Fibroblast of skin of left quadriceps (primary cell): ENCODE measurements at regions not wholly inside any gene's neighbourhood (a gene's known extent, or its start where the extent isn't known, plus 50 kb on each side); places are given as distances from the start of the nearest gene placed in this dataset.
A peak's percentile ranks its signal among the peaks of the same experiment; 100 is the strongest.

ENCODE experiments used
- DNase-seq, 2 experiments: peaks; one replicate each; pipeline ENCODE4 v3.0.0-alpha.2; 2013; ENCODE audit warnings: low read depth in 2 of 2

DNA sequence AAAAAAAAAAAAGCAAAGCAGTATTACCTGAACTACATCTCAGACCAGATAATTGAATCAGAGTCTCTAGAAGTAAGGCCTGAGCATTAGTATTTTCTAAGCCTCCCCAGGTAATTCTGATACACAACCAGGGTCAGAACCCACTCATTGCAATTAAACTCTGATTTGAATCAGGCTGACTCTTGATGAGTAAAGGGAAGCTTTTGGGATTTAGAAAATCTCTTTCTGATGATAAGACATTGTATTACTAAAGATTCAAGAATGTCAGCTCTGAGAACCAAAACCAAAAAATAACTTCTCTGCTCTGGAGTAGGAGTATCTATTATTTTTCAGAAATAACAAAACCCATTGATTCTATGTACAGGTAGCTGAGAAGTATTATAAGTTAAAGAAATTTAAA lies 100.1 kb upstream of the COL21A1 start:
- DNase-seq: no peak

DNA sequence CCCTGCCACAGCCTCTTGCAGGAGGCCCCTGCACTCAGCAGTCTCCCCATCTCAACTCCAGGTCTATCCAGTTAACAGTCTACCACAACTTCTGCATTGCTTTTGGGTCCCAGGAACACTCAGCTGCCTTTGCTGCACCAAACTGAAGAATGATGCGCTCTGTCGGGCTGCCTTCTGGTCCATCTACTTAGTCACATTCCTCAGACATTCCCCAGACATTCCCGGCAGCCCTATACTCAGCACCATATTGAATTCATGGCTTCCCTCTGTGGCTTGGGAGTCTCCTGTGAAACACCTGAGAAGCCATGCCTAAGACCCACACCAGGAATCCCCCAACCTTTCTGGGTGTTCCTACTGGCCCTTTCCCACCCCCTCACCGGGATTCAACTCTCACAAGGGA lies 99.6 kb upstream of the COL21A1 start:
- no peak for DNase-seq

DNA sequence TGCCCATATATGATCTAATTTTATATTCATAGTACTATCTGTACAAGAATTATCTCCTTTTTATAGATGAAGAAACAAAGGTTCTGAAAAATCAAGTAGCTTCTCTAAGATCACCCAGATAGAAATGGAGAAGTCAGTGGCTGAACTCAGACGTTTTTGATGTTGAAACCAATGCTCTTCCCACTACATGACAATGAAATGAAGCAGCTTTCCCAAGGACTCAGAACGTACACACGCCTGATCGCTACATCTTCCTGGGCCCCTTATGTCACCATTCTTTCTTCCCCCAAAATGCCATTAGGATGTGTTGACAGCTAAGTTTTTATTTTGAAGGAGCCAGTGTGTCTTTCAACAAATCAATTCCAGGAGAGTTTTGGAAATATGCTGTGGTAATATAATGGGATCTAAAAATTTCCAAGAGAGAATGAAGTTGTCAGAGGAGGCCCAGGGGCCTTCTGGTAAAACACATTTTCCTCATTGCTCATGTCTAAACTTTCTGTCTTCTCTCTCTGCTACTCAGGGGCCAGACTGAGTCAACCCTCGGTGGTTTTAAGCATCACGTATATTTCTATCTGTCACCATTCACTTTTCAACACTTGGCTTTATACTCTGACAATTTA lies 98.1 kb upstream of the COL21A1 start:
- DNase-seq: peak; percentile 90 to 92

DNA sequence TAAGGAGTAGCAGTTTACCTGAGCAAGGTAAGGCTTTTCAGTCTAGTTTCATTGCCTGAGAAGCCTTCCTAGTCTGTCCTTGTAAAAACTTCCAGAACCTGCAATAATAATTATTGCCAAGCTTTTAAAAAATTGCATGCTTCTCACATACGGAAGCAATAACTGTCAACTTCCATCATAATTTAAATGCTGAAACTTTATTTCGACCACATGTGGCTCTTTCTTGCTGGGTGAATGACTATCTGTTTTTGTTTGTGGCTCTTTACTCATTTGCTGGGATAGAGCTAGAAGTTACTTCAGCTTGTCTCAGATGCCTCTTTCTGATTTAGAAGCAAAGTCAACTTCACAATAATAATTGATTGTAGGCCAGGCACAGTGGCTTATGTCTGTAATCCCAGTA lies 95.9 kb upstream of the COL21A1 start:
- peak; percentile 72 to 73 for DNase-seq

DNA sequence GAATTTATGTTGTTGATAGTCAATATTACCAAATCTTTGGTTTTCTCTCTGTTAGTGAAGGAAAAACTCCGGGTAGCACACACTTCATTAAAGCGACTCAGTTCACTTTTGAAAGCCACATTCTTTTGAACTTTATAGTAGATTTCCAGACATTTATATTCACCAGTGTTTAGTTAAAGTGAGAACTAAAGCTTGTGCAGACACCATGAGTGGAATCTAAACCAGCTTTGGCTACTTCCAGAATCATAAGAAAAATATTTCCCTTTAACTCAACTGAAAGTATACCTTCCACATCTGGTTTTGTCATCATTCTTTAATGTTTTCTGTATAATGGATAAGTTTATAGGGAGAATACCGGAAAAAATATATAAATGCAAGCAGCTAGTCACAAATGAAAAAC lies 92.1 kb upstream of the COL21A1 start:
- no peak for DNase-seq

DNA sequence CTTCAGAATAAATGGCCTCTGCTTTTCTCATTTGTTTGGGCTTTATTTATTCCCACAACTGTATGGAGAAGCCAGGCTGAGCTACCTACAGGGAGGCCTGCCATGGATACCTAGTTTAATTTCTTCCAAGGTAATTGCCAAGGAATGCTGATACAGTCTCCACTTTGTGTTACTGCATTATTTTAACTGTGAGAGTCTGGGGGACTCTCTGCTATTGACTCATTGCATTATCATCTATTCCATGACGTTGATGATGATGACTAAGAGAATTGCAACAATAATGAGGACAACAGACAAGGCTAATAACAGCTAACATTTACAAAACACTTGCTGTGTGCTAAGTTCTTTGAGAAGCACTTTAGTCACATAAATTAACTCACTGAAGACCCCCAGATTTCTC lies 88.3 kb upstream of the COL21A1 start:
- peak; percentile 78 to 80 for DNase-seq

DNA sequence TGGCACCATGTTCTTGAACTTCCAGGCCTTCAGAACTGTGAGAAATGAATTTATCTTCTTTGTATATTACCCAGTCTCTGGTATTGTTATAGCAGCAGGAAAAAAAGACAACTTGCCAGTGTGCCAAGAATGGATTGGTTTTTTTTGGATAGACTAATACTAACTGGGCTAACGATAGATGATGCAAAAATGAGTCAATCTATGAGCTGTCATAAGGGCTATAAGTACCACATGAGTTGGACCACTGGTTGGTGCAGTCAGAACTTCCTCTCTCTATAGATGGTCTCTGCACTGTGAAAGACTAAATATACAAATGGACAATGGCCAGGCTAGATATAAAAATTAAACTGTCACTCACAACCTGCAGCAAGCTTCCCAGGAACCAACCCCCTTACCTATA lies 87.6 kb upstream of the COL21A1 start:
- DNase-seq: no peak

DNA sequence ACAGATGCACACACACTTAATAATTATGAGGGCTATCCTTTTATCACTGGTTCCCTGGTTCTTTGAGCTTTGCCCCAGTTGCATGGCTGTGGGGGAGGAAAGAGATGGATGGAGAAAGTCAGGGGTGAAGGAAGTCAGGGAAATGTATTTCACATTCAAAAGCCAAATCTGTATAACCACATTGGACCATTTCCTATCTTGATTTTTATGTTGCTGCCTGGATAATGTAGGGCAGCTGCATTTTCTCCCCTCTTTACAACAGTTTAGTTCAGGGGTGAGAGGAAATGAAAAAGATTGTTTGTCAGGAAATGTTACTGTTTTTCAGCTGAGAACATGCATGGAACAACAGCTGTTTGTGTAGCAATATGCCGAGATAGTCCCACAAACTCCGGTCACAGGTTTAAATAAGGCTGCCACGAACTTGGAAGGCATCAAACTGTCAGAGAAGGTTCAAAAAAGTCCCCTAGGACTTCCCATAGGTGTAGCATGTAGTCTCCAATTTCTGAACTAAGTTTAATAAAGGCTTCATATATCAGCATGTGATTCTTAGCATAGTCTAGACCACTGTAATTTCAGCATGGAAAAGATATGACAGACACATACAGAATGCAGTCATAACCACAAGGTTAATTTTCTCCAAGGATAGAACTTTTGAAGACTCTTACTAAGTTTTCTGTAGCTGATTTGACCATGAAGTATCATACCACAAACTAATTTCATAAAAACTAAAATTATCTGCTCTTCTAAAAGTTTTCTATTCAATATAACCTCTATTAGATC lies 82.1 kb upstream of the COL21A1 start:
- DNase-seq: no peak

DNA sequence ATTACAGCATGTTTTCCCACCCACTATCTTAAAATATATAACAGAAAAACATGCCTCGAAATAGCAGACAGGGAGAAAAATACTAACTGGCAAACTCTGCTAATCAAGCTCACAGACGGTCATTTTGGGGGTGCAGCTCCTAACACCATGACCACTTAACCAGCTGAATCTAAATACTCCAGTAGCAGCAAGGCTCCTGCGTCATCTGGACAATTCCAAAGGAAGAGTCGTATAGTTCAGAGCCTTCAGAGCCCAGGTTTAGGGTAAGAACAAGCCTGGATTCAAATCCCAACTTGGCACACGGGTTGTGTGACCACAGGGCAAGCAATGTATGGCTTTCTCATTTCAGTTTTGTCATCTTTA lies 81.3 kb upstream of the COL21A1 start:
- DNase-seq: no peak

DNA sequence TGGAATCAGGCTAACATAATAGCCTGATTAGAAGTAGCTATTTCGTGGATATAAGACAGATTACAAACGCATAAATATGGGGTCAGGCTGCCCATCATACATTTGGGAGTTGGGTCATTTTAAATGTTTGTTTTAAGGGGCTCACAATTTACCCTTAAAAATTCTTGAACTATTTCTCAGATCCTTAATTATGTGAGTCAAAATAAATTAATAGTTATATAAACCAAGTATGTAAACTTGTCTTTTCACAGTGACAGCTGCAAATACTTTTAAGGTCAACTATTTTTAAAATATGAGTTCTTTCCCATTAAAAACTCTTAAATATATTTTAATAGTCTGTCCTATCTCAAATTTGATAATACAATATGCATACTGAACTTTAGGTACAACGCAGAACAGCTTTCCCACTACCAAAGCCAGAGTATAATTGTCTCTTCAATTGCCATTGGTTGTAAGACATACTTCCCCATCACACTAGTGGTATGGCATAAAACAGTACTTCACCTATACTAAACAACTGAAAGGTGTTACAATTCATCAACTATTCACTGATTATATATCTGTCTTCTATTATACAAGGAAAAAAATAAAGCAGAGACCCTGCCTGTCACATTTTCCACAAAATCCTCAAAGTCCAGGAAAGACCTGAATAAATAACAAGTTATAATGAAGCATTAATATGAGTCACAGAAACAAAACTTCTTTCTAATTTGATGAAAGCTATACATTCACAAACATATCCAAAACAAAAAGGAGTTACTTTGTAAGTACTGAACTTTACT lies 80.8 kb upstream of the COL21A1 start:
- DNase-seq: no peak

DNA sequence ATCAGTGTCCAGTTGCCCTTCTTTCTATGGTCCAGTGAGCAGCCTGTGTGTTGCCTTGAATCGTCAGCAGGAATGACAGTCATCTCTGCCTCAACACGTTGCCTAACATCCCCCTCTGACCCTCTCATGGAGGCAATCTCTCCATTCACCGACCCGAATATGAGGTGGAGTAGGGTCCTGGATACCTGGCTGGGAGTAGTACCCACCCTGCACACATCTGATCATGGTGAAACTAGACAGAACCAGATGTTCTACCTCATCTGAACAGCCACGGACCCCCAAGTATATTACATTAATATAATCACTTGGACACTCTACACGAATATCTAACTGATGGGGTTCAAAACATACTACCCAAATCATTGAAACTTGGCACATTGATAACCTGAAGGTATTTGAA lies 77.0 kb upstream of the COL21A1 start:
- no peak for DNase-seq

DNA sequence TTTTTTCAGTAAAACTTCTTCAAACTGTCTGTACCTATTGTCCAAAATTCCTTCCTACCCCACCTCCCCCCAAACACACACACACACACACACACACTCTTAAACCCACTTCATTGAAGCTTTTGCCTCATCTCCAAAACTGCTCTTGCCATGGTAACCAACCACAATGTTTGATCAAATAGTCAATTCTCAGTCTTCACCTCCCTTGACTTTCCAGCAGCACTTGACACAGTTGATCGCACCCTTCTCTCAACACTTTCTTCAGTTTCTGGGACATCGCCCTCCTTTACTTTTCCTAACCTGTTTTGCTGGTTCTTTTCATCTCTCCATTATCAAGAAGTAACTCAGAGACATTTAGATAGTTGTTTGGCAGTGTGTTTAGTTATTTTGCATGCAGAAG lies 71.5 kb upstream of the COL21A1 start:
- no peak for DNase-seq

DNA sequence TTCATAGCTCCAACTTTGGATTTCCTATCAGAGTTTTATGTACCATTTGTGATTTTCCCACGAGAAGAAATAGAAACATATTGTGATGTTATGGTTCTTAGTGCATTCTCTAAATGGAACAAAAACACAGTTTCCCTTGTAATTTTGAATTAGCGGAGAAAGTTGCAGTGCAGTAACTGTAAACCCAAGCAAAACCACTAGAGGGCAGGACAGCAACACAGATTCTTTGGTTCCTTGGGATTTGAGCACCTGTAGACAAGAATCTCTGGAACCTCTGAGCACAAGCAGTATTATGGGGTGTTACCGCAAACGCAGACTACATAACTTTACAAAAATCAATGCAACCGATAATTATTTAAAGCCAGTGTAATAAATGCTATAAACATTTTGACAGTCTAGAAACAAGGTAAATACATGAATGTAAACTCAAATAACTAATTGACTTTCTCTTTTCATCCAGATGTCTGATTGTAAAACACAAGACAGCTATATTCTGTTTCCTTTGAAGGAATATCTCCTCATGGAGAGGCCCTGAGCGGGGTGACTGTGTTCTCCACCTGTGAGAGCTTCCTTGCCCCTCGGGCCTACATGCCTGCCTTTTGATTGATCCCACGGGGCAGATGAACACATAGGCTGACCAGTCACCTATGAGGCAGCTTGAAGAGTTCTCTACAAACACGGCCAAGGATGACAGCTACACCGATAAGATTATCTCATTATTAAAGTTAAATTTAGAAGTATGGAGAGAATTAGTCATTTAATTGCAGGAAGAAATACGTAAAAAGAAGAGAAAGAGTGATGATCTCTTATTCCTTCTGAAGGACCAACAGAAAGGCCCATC lies 67.5 kb upstream of the COL21A1 start:
- no peak for DNase-seq

DNA sequence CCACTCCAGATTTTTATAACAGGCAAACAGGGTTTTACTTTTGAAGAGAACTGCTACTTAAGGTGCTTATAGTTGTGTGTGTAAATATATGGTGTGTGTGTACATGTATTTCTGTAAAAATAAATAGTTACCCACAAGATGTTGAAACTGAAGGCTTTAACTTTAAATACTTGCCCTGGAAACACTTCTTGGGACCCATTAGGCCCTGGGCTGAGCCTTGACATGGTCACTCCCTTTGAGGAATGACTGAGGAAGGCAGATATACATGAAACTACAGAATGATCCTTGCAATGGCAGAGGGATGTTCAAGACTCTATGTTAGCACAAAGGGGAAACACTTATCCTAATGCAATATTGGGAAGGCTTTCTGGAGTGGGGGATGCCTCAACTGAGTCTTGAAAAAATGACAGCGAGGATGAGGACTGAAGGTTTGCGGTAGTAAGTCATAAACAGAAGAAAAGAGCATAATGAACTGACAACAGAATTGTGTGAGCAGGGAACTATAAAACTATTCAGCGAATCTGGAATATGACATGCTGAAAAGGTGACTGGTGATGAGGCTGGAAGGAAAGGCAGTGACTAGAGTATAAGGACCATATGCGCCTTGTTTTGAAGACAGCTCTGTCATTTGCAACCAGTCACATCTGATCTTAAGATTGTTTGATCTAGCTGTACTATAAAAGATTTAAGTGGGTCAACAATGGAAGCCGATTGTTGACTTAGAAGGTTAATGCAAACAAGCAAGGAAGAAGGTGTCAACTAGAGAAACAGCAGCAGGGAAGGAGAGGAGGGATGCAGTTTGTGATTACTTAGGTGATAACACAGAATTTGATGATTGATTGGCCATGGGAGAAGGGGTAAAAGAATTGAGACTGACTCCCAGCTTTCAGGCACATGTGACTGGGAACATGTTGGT lies 64.4 kb upstream of the COL21A1 start:
- DNase-seq: no peak

DNA sequence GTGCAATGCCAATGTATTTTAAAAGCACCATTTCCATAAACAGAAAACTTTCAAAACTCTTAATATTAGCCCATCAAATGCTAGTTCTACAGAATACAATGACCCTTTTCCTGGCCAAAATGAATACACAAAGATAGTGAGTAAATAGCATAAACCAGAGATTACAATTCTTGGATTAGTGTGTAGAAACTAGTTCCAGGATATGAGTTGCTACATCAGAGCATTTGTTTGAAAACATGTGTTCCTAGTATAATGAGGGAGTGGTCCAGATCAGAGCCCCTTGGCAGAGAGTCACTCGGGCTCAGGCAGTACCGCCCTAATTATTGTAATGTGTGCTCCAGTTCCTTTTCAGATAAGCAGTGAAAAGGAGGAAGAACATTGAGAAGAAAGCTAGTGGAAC lies 63.7 kb upstream of the COL21A1 start:
- no peak for DNase-seq

DNA sequence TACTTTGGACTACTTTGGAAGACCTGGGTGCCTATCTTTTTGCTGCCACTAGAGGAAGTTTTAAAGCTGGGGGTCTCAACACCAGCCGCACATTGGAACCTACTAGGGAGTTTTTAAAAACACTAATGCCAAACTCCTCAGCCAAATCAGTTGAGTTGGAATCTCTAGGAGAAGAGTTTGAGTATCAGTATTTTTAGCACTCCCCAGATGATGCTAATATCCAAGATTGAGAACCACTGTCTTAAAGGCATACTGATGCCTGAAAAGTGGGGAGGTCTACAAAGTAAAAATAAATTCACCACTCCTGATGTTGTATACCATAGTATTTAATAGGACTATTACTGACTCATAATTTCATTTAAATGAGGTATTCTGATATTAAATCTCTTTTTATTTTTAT lies 62.9 kb upstream of the COL21A1 start:
- DNase-seq: no peak

DNA sequence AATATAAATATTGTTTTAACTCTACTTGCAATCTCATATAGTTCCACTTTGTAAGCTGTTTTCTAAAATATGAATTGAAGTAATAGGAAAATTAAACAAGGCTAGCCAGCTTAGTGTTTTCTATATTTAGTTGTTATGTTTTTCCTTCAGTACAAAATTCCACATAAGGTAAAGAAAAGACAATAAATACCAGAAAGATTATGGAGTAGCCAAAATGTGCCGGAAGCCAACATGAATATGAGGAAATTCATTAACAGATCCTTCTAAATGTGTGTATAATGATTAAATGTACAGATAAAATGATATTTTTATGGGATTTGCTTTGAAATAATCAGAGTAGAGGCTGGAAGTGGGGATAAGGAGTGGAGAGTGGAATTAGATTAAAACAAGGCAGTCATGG lies 52.5 kb upstream of the COL21A1 start:
- DNase-seq: no peak

DNA sequence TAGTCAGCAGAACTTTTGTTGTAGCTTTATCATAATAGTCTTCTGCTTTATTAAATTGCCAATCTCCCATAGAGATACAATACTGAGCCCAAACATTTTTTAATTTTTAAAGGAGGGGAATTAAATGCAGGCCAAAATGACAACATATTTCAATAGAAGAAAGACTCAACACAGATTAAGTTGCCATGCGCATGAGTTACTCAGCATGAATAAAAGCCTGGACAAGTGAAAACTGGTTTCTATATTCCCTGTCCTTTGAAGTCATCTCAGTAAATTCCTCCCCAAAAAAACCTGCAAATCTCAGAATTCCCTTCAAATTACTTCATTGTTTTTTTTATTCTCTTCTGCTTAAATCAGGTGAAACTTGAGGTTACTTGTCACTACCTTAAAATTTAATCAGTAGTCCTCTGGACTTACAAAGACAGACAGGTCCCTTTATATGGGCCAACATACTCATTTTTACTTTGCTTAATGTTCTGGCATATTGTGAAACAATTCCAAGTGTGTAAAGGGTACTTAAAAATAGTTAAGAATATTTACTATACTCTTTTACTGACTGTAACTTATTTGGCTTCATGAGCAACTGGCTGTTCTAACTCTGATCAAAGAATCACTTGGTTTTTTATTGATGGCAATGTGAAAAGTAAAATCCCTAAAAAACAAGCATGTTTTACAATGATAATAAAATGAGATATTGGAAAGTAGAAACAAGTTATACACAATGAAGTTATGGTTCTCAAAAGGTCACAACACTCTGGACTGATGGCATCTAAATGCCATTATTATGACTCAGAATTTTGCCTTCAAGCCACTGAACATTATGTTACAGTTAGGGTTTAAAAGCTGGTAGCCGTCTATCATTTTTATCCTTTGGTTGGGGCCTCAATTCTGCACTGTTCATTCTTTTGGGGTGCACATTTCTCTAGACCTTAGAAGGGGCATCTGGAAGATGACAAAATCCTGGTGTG lies 49.9 kb upstream of the COL21A1 start:
- DNase-seq: no peak
